Astrocyte of the cerebellum (primary cell): ENCODE measurements at regions not wholly inside any gene's neighbourhood (a gene's known extent, or its start where the extent isn't known, plus 50 kb on each side); places are given as distances from the start of the nearest gene placed in this dataset.
"Not testable (repeated sequence)": the region's sequence is repeated elsewhere in the genome, so short reads cannot be mapped to it uniquely, and the experiment has no call there.

Source experiments
- DNase-seq: peaks from one replicate; pipeline ENCODE4 v3.0.0-alpha.2; 2011; ENCODE audit warnings: low read depth
- H3K4me3 ChIP-seq: 2 replicates; pipeline ENCODE4 v1.5.1; 2011; ENCODE audit warnings: mild to moderate bottlenecking, low read depth, low read length, moderate library complexity
- CTCF ChIP-seq: IDR thresholded peaks from 2 replicates; pipeline ENCODE4 v1.5.1; 2012; ENCODE audit warnings: low read length, low read depth, moderate library complexity, mild to moderate bottlenecking; ENCODE audit errors: missing control alignments
- in situ Hi-C: cut with HindIII; loops from 2 replicates; pipeline ENCODE4 v1.10.0; 2017; ENCODE audit warnings: low sequenced_read_pairs

DNA sequence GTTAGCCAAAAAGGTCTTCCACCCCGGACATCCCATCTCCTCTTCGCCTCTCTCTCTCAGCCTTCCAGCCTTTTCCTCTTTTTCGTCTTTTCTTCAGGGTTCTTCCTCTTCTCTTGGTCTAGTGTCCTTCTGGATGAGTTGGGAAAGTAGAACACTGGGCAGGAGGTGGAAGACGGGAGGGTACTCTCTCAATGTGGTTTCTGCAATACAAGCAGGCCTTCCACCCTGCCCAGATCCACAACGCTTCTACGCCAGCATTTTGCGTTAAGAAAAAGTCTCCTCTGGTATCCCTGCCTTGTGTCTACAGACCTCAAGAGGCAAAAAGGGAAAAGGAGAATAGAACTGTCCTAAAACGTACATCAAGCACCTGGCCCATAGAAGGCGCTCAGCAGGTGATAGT, 587.8 kb downstream of the BNC2 start:
- no peak for TF ChIP-seq CTCF
- H3K4me3 ChIP-seq: no peak overlapping the region
- in situ Hi-C loops: no loop called here
- no peak for DNase-seq

DNA sequence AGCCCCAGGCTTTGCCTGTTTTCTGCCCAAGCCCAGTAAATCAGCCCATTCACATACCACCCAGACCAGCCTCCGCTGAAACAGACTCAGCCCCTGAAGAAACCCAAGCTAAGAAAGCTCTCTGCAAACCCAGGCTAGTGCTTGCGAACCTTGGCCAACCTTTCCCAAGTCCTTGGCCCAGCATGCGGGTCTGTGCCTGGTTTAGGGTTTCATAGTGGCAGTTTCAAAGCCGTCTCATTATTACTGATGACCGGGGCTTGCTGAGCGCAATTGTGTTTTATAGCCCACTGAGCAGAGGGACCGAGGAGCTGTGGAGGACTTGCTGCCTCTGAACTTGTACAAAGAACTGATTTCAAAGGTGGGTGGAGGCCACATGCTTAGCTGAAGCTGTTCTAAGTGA, 584.3 kb downstream of the BNC2 start:
- in situ Hi-C loops: no loop called here
- no peak overlapping the region for H3K4me3 ChIP-seq
- no peak for TF ChIP-seq CTCF
- DNase-seq: no peak

DNA sequence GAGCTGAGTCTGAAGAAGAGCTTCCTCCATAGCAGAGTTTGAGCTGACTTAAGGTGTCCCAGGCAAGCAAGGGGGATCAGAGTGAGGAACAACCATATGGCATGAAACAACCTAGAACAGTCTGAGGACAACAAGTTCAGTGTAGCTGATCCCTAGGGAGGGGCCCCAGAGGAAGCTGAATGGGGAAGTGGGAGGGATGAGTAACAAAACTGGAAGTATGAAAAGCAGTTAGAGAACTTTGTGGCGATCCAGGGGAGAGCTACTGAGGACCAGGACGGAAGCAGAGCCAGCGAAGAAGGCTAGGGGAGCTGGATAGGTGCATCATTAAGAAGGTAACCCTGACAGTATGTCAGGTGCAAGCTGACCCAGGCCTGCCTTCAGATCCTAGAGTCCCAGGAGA, 580.8 kb downstream of the BNC2 start:
- in situ Hi-C loops: no loop called here
- no peak for DNase-seq
- no peak overlapping the region for H3K4me3 ChIP-seq
- no peak for TF ChIP-seq CTCF

DNA sequence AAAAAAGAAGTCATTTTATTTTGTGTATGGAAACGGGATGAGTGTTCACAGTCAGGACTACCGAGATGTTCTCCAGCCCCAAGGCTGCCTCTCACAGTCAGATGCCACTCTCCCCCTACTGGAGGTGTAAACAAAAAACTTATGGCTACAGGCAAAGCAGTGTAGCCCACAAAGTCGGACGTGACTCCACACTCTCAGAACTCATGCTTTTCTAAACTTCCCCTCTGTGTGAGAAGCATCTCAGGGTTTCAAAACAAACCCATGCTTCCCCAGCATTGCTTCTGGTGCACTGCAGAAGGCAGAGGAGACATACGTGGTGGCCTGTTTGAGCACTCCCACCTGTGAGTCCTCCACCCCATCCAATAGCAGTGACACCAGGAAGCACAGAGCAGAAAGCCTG, 580.3 kb downstream of the BNC2 start:
- no peak for TF ChIP-seq CTCF
- no peak for DNase-seq
- in situ Hi-C loops: no loop called here
- no peak overlapping the region for H3K4me3 ChIP-seq

GRCh38 chr9:16291921-16292320, 578.5 kb downstream of the BNC2 start:
- H3K4me3 ChIP-seq: no peak overlapping the region
- TF ChIP-seq CTCF: no peak
- no peak for DNase-seq
- in situ Hi-C loops: no loop called here

- no peak overlapping the region for H3K4me3 ChIP-seq
- no peak for TF ChIP-seq CTCF
- no peak for DNase-seq
- in situ Hi-C loops: no loop called here
Measured at GRCh38 chr9:16293610-16294009, 576.9 kb downstream of the BNC2 start.

DNA sequence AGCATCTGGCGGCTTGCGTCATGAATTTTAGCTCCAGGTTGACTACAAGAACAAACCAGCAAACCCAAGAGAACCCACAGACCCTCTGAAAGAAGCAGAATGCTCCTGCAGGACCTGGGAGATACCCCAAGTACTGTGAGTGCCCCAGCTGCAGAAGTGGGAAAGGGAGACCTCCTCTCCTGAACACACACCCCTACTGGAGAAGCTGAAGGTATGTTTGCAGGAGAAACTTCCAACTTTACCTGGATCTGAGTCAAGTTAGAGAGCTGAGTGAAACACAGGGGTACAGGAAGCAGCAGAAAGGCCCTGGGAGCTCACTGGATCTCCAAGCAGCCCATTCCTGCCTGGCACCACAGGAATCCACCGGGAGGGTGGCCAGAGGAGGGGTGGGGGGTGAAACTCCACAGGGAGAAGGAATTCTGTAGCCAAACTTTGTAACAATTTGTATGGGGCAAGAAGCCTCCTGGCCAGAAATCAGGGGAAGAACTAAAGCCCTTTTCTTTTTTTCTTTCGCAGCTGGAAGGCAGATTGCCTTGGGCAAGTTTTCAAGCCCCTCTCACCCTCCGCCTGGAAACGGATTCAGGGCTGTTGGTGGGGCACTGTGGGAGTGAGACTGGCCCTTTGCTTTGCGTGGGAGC, 576.2 kb downstream of the BNC2 start:
- peak; percentile 32 for DNase-seq
- in situ Hi-C loops: no loop called here
- TF ChIP-seq CTCF: no peak
- no peak overlapping the region for H3K4me3 ChIP-seq

DNA sequence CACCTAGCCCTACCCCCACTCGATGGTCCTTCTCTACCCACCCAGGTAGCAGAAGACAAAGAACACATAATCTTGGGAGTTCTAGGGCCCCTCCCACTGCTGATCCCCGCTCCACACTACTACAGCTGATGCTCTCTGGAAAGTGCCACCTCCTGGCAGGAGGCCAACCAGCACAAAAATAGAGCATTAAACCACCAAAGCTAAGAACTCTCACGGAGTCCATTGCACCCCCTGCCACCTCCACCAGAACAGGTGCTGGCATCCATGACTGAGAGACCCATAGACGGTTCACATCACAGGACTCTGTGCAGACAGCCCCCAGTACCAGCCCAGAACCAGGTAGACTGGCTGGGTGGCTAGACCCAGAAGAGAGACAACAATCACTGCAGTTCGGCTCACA, 575.5 kb downstream of the BNC2 start:
- DNase-seq, in situ Hi-C loops: not testable (repeated sequence)

DNA sequence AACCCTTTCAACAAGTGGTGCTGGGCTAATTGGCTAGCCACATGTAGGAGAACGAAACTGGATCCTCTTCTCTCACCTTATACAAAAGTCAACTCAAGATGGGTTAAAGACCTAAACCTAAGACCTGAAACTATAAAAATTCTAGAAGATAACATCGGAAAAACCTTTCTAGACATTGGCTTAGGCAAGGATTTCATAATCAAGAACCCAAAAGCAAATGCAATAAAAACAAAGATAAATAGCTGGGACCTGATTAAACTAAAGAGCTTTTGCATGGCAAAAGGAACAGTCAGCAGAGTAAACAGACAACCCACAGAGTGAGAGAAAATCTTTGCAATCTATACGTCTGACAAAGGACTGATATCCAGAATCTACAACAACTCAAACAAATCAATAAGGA, 571.1 kb downstream of the BNC2 start:
- DNase-seq, in situ Hi-C loops, H3K4me3 ChIP-seq: not testable (repeated sequence)

More for the DNA sequence above, 575.5 kb downstream of the BNC2 start:
- H3K4me3 ChIP-seq: not testable (repeated sequence)
